ENCODE measurements at regions not wholly inside any gene's neighbourhood (a gene's known extent, or its start where the extent isn't known, plus 50 kb on each side); places are given as distances from the start of the nearest gene placed in this dataset.
A peak's percentile ranks its signal among the peaks of the same experiment; 100 is the strongest.

GRCh38 chr15:81471151-81471550 lies 97.1 kb upstream of the TMC3 start:
- no peak for DNase-seq

DNA sequence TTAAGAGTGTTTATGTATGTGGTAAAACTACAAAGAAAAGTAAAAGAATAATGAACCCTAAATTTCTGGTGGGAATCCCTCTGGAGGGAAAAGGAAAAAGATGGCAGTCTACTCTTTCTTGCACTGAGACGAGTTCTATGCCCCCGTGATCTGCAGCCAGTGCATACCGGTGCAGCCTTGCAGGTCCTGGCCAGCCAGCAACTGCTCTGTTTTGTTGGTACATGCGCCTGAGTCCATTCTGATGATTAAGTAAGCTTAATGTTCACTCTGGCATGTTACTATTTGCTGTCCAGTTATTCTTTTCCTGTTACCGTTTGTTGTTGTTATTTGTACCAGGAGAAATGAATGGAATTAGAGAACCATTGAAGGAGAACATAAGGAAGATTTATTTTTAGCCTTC lies 95.1 kb upstream of the TMC3 start:
- DNase-seq = no peak

DNA sequence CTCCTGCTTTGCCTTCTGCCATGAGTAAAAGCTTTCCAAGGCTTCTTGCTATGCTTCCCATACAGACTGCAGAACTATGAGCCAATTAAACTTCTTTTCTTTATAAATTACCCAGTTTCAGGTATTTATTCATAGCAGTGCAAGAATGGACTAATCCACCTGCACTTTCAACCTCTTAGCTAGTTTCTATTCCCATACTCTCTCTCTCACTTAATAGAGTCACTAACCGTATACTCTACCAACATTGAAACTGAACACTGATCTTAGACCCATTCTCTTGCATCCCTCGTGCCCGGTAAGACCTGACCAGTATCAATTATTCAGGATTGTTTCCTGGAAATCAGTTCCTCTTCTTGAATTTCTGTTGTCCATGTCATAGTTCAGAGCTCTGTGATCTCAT lies 92.7 kb upstream of the TMC3 start:
- DNase-seq = no peak

DNA sequence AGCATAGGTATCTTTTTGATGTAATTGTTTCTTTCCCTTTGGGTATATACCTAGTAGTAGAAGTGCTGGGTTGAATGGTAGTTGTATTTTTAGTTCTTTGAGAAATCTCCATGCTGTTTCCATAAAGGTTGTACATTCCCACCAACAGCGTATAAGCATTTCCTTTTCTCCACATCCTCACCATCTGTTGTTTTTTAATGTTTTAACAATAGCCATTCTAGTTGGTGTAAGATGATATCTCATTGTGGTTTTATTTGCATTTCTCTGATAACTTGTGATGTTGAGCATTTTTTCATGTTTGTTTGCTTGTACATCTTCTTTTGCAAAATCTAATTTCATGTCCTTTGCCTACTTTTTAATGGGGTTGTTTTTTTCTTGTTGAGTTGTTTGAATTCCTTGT lies 80.0 kb upstream of the TMC3 start:
- no peak for DNase-seq

DNA sequence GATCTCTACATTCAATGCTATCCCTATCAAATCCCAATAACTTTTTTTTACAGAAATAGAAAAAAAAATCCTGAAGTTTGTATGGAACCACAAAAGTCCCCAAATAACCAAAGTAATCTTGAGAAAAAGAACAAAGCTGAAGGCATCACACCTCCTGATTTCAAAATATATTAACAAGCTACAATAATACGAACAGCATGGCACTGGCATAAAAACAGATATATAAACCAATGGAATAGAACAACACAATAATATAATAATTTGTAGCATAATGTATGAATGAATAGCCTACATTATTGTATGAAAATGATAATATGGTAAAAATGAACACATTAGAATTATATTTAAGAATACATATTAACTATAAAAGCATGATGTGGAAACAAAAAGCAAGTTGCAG lies 76.7 kb upstream of the TMC3 start:
- no peak for DNase-seq

- DNase-seq = no peak
These were observed 75.9 kb upstream of the TMC3 start for GRCh38 chr15:81449836-81450474.

DNA sequence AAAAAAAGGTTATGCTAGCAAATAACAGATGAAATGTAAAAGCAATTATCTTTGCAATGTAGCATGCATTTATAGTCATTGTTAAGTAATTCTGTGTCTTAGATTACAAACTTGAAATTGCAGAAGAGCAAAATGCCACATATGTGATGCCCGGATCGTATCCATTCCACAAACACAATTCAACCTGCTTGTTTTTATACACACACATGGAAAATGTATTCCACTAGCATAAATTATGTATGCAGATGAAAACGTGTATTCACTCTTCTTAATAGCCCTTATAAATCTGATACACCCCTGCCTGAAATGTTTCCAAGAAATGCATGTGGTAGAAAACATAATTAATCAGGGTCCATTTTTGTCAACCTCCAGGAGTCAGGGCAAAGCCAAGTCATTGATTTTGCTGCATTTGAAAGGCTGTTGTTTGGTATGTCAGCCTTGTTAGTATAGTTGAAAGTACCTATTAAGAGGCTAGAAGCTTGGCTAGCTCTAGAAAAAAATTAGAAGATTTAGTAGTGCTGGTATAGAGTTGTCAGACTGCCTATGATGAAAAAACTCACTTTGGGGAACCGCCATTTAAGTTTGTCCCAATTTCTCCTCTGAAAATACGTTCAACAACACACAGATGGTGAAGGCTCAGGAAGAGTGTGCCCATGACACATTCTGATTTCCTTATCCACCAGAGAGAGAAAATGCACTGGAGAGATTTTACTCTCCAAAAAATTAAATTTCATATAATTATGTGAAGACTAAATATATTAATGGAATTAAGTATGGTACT lies 69.2 kb upstream of the TMC3 start:
- no peak for DNase-seq

DNA sequence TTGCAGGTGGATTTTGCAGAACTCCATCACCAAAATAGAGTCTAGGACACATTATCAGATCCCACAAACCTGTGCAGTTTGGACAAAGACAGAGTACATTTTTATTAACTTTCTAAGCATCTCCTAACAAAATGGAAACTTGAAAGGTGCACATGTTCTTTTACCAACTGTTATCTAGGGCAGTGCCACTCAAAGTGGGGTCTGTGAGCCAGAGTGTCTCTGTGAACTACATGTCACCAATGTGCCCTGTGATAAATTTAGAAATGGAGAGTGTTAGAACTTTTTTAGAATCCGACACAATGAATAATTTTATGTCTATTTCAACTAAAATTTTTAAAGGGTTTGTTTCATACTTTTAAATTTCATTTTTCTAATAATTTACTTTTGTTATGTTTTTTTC lies 68.4 kb upstream of the TMC3 start:
- DNase-seq = no peak

- DNase-seq = no peak
These were observed 60.8 kb upstream of the TMC3 start for GRCh38 chr15:81434851-81435250.

DNA sequence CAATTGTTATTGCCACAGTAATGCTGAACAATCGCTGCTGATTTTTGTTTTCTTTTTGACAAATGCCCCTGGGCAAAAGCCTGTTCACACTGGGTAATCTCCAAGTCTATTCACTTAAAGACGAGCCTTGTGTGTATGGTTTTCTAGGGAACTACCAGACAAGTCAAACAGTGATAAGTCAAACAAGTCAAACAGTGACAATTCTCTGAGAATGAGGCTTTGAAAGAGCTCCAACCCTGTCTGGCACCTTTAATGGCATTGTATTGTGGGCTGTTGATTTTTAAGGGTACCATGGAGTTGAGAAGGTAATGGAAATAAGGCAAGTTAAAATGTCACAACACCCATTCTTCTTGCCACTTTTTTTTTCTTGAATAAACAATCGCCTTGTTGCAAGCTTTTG lies 59.4 kb upstream of the TMC3 start:
- DNase-seq = no peak

GRCh38 chr15:81432179-81432578 lies 58.2 kb upstream of the TMC3 start:
- no peak for DNase-seq

DNA sequence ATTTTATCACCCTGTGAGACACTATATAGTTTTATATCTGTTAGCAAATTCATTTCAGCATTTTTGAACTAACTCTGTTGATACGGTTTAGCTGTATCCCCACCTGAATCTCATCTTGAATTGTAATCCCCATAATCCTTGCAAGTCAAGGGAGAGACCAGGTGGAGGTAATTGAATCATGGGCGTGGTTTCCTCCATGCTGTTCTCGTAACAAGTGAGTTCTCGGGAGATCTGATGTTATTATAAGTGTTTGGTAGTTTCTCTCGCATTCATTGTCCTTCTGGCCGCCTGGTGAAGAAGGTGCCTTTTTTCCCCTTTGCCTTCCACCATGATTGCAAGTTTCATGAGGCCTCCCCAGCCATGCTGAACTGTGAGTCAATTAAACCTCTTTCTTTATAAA lies 53.2 kb upstream of the TMC3 start:
- DNase-seq = no peak

GRCh38 chr15:81425905-81426304 lies 51.9 kb upstream of the TMC3 start:
- peak; percentile 25 for DNase-seq

All from NCI-H2081 treated with DMSO at 0.1 percent for 48 hours (cell line).